HG02970 (cell line): ENCODE measurements at regions not wholly inside any gene's neighbourhood (a gene's known extent, or its start where the extent isn't known, plus 50 kb on each side); places are given as distances from the start of the nearest gene placed in this dataset.

Source experiments
- ATAC-seq: cut with Tn5 transposase; IDR thresholded peaks from one replicate; pipeline ENCODE4 v1.9.1; 2021; ENCODE audit warnings: mild to moderate bottlenecking, moderate library complexity, moderate number of reproducible peaks; ENCODE audit not compliant: unreplicated experiment, low FRiP score

DNA sequence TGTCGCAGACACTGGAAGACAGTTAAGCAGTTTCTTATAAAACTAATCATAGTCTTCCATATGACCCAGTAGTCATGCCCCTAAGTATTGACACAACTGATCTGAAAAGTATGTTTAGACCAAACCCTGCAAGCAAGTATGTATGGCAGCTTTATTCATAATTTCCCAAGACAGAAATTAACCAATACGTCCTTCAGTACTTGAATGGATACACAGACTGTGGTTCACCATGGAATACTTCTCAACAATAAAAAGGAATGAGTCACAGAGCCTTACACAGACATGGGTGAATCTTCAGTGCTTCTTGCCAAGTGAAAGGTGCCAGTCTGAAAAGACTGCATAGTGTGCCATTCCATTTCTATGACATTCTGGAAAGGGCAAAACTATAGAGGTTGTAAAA, 50.2 kb upstream of the AKR1E2 start:
- no peak for ATAC-seq

DNA sequence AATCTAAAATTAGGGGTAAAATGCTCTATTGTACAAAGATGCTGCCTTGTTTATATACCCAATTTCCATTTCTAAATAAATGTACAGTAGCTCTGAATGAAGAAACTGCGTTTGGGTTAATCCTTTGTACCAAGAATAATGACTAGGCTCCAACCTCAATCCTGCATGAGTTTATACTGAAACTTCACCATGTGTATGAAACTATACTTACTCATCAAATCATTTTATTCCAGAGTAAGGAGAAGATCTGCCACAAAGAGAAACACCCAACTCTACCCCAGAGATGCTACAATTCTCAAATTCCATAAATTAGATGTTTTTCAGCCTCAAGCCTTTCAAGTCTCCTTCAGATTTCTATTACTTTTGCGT, 53.8 kb upstream of the AKR1E2 start:
- no peak for ATAC-seq

DNA sequence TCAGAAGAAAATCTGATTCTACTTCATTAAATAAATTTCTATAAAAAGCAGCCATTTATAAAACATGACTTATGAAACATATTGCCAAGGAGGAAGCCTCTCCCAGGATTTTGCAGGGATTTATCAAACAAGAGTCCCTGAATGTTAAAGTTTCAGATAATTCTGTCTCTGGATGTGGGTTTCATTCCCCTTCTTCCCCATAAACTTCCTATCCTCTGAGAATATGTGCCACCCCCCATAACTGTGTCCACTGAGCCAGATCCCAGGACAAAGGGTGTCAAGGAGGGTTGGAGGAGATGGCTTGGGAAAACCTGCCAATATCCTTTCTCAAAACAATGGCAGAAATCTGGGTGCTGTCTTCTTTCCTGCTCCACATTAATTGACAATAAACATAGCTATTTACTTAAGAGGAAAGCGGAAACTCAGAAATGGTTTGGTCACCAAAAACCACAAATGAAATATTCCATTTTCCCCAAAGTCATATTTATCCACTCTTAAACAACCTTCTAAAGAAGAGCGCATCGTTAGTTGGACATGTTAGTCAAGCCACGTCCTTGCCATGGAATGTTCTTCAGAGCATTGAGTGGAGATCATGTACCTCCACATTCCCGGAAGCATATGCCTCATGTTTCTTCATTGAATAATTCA, 54.3 kb upstream of the AKR1E2 start:
- no peak for ATAC-seq

DNA sequence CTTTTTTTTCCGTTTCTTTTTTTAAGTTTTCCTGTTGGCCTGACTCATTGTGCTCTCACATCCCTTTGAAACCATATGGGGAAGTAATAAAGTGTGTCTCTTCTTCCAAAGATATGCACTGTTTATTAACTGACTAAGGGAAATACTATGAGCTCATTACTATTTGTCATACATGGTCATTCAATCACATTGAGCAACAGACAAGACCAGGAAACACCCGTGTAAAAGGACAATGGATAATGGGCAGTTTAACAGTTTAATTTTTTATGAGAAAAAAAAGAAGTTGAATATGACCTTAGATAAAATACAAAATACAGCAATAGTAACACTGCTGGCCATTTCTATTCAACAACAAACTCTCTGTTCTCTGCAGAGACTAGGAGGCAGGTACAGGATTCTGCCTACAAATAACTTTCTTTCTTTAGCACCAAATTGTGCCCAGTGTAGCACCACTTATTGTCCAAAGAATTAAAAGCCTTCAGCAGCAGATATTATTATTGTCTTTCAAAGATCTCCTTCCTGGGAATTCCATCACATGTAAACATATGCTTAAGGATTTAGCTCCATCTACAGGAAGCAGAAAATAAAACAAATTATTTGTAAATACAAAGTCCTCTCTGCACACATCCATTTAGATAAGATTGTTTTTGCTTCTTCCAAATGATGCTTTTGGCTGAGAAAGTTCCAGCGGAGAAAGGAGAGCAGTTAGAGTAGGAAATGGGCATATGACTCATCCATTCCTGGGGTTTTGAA, 55.0 kb upstream of the AKR1E2 start:
- no peak for ATAC-seq

DNA sequence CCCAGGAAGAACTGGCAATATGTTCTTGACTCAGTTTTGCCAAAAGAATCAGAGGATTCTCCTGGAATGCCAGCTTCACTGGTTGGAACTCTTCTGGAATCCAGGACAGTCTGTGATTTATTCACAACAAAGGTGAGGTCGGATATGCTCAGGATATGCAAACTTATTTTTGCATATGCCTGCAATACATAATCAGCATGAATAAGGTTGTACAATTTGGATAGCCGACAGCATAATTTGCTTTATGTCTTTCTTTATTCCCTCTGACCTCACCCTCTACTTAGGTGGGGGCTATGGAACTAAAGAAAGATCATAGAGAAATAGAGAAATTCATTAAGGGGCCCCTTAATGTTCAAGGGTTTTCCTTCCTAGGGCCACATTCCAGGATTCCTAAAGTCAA, 57.6 kb upstream of the AKR1E2 start:
- ATAC-seq, result no peak

DNA sequence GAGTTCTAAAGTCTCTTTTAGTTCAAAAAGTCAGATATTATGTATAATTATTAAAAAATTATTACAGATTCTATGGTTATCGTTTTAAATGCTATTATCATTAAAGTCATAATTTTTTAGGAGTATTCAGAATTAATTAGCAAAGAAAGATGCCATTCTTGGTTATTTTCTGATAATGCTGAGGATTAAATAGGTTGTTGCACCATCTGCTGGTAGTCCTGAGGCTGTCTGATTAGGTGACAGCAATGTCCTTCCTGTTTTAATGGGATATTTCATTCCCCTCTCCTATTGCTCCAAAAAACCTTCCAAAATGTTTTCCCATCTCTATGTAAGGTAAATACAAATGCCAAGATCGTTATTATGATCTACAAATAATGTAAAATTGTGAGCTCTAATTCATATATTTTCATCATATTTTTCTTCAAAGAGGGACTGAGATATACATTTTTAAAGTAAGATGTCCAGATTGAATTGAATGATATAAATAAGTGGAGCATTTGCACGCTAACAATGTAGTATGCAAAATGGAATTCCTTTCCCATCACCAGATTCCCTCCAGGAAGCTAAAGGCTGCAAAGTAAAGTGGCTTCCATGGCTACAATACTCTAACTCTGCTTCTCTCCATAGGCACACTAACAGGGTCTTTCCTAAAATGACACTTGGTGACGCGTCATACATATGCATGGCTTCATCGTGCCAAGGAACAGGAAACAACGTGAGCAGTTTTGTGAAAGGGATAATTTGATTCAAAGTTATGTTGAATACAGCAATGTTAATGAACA, 58.8 kb upstream of the AKR1E2 start:
- no peak for ATAC-seq

DNA sequence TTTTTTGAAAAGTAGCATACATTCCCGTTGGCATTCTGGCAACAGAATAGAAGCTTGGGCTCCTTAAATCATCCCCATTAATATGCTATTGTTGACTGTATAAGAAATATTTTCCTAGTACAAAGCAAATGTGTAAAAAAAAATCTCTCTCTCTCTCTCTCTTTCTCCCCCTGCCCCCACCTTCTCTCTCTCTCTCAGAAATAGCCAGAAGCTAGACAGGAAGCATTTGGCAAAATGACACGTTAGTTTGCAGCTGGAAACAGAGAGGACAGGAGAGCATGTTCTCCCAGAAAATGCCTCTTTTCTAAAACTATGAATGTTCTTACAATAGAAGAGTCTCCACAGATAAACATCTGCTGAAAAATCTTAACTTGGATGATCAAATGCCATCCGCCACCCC, 59.6 kb upstream of the AKR1E2 start:
- ATAC-seq, result no peak

DNA sequence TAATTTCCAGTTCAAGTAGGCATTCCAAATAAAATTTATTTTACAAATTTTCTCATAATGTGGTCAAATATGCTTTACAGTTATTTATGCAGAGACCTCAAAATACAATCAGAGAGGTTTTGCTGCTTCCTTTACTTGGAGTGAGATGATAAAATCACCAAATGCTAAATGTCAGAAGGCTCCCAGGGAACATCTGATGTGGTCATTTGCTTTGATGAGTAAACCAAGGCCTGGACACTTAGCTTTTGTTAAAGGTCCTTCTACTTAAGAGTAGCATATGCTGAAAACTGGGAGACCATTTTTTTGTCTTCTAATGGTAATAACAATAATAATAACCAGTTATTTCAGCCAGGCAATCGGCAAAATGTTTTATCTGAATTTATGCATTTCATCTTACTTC, 60.6 kb upstream of the AKR1E2 start:
- no peak for ATAC-seq

DNA sequence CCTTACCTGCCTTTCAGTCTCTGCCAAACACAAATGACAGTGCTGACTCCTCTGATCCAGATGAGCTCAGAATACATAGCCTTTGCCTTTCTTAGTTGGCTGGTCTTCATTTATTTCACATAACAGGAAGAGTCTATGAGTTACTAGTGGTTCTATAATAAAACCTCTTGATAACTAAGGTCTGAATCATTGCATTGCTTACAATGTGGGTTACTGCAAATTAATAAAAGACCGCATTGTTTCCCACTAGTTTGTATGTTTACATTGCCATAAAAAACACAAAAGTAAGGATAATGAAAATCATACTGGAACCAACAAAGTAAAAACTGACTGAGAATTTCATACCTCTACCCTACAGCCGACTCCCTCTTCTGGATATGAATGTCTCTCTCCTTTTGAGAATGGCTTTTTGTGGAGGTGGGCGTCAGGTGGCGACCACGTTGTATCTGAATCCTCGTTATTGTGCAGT, 62.0 kb upstream of the AKR1E2 start:
- no peak for ATAC-seq

DNA sequence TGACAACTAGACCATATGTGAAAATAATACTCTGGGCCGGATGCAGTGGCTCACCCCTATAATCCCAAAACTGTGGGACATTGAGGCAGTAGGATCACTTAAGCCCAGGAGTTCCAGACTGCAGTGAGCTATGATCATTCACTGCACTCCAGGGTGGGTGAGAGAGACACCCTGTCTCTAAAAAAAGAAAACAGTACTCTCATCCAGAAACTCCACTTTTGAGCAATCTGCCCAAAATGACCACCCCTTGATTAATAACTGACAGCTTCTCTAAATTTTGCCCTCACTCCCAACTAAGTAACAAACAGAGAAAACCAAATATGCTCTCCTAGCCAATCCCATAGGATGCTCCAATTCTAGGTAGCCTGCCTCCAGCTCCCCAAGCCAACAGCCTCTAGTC, 62.5 kb upstream of the AKR1E2 start:
- no peak for ATAC-seq

DNA sequence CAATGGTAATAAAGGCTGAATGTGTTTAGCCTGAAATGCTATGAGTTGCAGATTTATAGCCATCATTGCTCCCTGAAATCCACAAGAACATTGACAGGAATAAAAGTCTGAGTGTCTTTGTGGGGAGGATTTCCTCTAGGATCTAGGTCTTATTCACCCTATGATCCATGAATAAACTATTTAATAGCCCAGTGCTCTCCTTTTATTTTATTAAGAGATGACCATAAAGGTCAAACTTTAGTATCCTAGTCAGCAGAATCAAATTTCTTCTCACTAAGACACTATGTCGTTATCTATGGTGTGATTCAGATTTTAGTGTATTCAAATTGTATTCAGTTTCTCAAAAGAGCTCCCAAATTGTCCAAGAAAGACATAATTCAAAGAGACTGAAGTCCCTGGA, 67.8 kb upstream of the AKR1E2 start:
- ATAC-seq, result no peak

DNA sequence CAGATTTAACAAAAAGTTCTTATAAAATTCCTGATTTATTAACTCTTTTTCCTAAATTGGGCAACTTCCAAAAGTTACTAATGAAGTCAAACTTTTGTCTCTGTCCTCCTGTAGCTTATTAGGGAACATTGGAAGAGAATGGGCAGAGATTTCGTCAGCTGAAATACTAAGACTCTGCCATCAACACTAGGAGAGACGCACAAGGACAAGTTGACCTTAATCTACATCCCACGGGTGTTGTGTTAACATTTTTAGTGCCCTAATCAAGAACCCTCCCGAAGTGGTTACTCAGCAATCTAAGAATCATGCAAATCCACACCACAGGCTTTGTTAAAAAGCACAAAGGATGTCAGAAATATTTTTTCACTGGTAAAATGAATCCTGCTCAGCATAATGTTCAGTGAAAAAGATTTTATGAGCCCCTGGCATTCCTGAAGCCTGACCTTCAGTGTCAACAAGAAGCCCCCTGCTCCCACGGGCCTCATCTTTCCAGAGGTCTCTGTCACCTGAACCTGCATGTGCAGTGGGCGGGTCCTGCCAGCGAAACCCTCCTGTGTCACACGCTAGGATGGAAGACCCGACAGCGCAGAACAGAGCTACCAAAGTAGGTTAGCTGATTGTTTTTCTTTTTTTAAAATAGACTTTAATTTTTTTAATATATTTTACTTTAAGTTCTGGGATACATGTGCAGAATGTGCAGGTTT, 70.6 kb upstream of the AKR1E2 start:
- no peak for ATAC-seq

DNA sequence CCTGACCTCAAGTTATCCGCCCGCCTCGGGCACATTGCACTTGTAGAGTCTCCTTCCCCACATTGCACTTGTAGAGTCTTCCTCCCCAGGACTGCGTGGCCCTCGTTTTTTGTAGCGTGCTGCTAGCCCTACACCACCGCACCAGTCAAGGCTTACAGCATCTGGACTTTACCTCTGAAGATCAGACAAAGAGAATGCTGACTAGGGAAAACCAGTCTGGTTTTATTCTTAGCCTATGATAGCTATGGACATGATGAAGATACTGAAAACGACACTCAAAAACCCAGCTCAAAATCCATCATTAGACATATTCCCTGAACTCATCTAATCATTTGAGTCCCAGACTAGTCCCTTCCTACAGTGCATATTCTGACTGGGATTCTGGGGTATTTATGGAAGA, 71.9 kb upstream of the AKR1E2 start:
- no peak for ATAC-seq

DNA sequence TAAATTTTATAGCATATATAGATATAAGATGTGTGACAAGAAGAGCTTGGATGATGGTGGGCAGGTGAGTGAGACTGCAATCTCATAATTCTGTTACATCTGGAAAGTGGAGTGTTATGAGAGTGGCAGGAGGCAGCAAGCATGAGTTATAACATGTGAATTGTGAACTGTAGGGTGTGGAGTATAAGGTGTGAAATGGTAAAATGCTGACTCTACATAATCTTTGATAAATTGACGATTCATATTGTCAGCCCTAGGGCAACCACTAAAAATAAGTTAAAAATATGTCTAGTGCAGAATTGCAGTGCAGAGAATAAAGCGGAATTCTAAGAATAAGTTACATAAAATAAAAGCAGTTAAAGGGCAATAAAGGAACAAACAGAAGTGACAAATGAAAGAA, 74.8 kb upstream of the AKR1E2 start:
- ATAC-seq, result no peak

DNA sequence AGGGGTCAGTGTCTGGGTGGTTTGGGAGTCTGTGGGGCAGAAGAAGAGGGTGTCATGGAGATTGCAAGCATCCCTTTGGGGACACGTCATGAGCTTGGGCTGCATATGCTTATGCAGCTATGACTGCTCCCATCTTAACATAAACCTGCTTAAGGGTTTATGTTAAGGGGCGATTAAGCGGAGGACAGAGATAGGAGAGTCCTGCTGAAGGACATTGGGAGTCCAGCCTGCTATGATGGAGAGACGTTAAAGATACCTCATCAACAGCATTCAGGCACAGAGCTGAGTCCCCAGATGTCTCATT, 76.8 kb upstream of the AKR1E2 start:
- ATAC-seq, result no peak

DNA sequence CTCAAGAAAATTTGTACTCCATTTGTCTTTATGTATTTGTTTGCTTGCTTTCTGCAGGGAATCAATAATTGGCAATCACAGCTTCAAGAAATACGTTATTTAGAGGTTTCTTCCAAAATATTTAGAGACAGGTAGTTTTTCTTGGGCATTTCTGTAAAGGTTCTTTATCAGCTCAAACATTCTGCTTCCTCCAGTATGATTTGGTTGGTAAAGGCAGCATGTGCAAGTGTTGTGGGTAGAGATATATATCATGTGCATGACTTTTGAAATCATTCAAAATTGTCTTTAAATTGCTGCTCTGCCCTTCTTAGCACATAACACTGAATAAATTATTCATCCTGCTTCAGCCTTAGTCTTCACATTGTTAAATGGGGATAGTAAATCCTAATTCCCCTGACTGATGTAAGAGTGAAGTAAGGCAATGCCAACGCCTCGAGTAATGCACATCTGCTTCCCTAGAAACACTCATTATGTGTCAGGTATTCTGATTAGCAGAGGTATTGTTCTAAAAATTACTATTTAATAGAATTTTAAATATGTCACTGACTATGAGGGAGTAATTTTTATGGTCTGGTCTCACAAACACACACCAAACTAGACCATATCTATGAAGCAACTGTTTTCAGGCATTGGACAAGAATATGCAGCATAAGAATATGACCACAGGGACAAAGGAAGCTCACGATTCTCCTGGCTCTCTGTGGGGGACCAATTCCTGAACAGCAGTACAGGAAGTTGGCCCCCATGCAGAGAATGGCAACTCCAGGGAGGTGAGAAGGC, 77.3 kb upstream of the AKR1E2 start:
- no peak for ATAC-seq

DNA sequence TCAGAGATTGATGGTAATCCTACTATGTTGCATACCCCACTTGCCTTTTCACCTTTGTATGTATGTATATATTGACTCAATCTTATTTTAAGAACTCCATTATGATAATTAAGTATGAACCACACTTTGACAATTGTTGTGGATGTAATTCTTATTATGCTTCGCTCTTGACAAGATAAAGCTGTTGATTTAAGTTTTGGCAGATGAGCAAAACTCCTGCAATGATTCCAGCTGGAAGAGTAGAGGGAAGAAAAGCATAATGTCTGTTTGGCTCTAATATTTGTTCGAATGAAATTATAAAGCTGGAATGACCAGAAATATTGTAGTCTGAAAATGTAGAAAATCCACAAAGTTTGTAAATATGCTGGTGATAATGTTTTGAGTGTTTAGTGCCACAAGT, 83.8 kb upstream of the AKR1E2 start:
- ATAC-seq, result no peak

DNA sequence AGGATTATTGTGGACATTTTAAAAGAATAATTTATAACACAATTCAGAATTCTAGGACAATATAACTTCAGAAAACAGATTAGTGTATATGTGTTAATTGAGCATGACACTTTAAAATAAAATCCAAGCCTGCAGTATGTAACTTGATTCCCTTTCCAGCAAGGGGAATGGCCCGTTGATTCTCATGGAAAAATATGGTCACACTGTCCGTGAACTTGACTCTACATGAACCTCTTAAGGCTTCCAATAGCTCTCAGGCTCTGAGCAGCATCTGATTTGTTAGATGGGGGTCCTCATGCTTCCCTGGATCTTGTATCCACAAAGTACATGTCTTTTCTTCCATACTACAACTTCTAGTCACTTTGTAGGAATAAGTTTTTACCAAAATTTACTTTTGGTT, 85.5 kb upstream of the AKR1E2 start:
- ATAC-seq, result no peak

DNA sequence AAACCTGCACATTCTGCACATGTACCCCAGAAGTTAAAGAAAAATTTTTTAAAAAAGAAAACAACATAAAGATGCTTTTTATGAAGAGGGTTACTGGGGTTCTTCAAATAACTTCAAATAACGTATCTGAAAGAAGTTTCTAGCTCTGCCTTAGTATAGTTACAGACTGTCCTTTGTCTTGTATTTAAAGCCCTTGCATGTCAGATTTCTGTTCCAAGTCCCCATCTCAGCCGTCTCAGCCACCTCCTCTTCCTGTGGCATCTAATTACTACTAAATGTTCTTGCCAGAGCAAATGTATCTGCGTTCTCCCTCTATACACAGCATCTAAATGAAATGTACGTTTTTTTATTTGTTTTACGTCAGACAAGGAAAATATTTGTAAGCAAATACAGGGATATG, 89.4 kb upstream of the AKR1E2 start:
- no peak for ATAC-seq

DNA sequence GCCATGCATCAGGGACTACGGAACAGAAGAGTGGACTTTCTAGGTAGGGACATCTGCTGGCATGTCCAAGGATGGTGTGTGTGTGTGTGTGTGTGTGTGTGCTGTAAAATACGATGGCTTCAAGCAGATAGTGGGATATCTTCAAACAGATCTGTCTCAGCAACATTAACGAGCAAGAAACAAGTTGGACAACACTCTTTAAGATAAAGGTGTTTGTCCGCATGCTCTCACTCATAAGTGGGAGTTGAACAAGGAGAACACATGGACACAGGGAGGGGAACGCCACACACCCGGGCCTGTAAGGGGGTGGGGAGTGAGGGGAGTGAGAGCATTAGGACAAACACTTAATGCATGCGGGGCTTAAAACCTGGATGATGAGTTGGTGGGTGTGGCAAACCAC, 89.8 kb upstream of the AKR1E2 start:
- no peak for ATAC-seq

DNA sequence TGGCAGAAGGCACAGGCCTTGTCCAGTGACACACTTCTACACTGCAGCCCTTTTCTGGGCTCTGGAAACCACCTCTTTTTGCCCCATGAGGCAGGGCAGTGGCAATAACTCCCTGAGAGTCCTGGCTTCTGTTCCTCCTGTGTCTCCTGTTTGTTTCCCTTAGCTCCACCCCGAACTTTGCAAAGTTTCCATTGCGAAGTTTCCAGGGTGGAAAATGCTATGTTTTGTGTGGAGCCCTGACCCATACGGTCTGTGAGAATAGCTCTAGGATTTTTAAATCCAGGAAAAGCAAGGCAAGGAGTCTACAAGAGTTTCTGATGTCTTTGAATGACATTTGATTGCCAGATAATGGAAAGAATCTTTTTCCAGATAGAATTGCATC, 92.2 kb upstream of the AKR1E2 start:
- ATAC-seq, result no peak
